Smooth muscle cell of the brain vasculature (primary cell): ENCODE measurements at regions not wholly inside any gene's neighbourhood (a gene's known extent, or its start where the extent isn't known, plus 50 kb on each side); places are given as distances from the start of the nearest gene placed in this dataset.

Experiments
- DNase-seq: peaks from one replicate; pipeline ENCODE4 v3.0.0-alpha.2; 2012; ENCODE audit warnings: low read depth, low spot score

GRCh38 chr10:109205929-109206585 is 717.3 kb downstream of the XPNPEP1 start:
- DNase-seq, result no peak

- DNase-seq, result no peak
Observed at GRCh38 chr10:109203646-109204353, 719.5 kb downstream of the XPNPEP1 start.

- DNase-seq, result no peak
Observed at GRCh38 chr10:109202111-109202510, 721.2 kb downstream of the XPNPEP1 start.

GRCh38 chr10:109200646-109201045 is 722.7 kb downstream of the XPNPEP1 start:
- no peak for DNase-seq

GRCh38 chr10:109191823-109192222 is 731.5 kb downstream of the XPNPEP1 start:
- DNase-seq, result no peak

- no peak for DNase-seq
Observed at GRCh38 chr10:109191341-109191740, 732.0 kb downstream of the XPNPEP1 start.

- no peak for DNase-seq
Observed at GRCh38 chr10:109187677-109188076, 735.6 kb downstream of the XPNPEP1 start.

GRCh38 chr10:109183366-109183765 is 739.9 kb downstream of the XPNPEP1 start:
- no peak for DNase-seq

GRCh38 chr10:109178591-109178990 is 744.7 kb downstream of the XPNPEP1 start:
- no peak for DNase-seq

GRCh38 chr10:109174526-109174925 is 748.8 kb downstream of the XPNPEP1 start:
- DNase-seq, result no peak

GRCh38 chr10:109173937-109174336 is 749.4 kb downstream of the XPNPEP1 start:
- no peak for DNase-seq

GRCh38 chr10:109173121-109173520 is 750.2 kb downstream of the XPNPEP1 start:
- DNase-seq, result no peak

GRCh38 chr10:109166935-109167334 is 756.4 kb downstream of the XPNPEP1 start:
- no peak for DNase-seq

GRCh38 chr10:109159351-109159750 is 764.0 kb downstream of the XPNPEP1 start:
- no peak for DNase-seq

- DNase-seq, result no peak
Observed at GRCh38 chr10:109156396-109156795, 766.9 kb downstream of the XPNPEP1 start.

- DNase-seq, result no peak
Observed at GRCh38 chr10:109149666-109150350, 773.5 kb downstream of the XPNPEP1 start.

GRCh38 chr10:109127363-109127762 is 795.9 kb downstream of the XPNPEP1 start:
- no peak for DNase-seq

GRCh38 chr10:109126541-109126940 is 796.8 kb downstream of the XPNPEP1 start:
- DNase-seq, result no peak

- no peak for DNase-seq
Observed at GRCh38 chr10:109126016-109126415, 797.3 kb downstream of the XPNPEP1 start.

- DNase-seq, result no peak
Observed at GRCh38 chr10:109115179-109115578, 808.1 kb downstream of the XPNPEP1 start.

GRCh38 chr10:109114579-109114978 is 808.7 kb downstream of the XPNPEP1 start:
- DNase-seq, result no peak

- no peak for DNase-seq
Observed at GRCh38 chr10:109106604-109107003, 816.7 kb downstream of the XPNPEP1 start.

GRCh38 chr10:109105725-109106124 is 817.6 kb downstream of the XPNPEP1 start:
- no peak for DNase-seq
